H9 (cell line): ENCODE measurements at regions not wholly inside any gene's neighbourhood (a gene's known extent, or its start where the extent isn't known, plus 50 kb on each side); places are given as distances from the start of the nearest gene placed in this dataset.

Experiments
- DNase-seq: peaks from one replicate; pipeline ENCODE4 v3.0.0-alpha.2; 2017
- H2AFZ ChIP-seq: one replicate; pipeline ENCODE4 v1.6.1; 2013; ENCODE audit warnings: mild to moderate bottlenecking, low read length, control low read depth, moderate library complexity
- H2AK5ac ChIP-seq: 2 replicates; pipeline ENCODE4 v1.6.1; 2013; ENCODE audit warnings: low read length, control low read depth, mixed read lengths; ENCODE audit not compliant: insufficient read length
- H2BK120ac ChIP-seq: one replicate; pipeline ENCODE4 v1.6.1; 2013; ENCODE audit warnings: low read depth, mild to moderate bottlenecking, low read length, control low read depth, inconsistent platforms; ENCODE audit not compliant: poor library complexity, severe bottlenecking
- H2BK12ac ChIP-seq: 2 replicates; pipeline ENCODE4 v1.6.1; 2013; ENCODE audit warnings: low read length, control low read depth, mixed read lengths, low read depth; ENCODE audit not compliant: insufficient read length
- H2BK15ac ChIP-seq: 2 replicates; pipeline ENCODE4 v1.6.1; 2013; ENCODE audit warnings: low read depth, low read length, control low read depth
- H2BK20ac ChIP-seq: one replicate; pipeline ENCODE4 v1.6.1; 2013; ENCODE audit warnings: low read depth, mild to moderate bottlenecking, low read length, control low read depth, inconsistent platforms; ENCODE audit not compliant: poor library complexity, severe bottlenecking
- H2BK5ac ChIP-seq: 2 replicates; pipeline ENCODE4 v1.6.1; 2013; ENCODE audit warnings: low read length, control low read depth, mixed read lengths; ENCODE audit not compliant: insufficient read length
- H3K14ac ChIP-seq: 2 replicates; pipeline ENCODE4 v1.6.1; 2013; ENCODE audit warnings: low read length, control low read depth; ENCODE audit not compliant: insufficient read depth
- H3K18ac ChIP-seq: 2 replicates; pipeline ENCODE4 v1.6.1; 2013; ENCODE audit warnings: low read depth, mild to moderate bottlenecking, mixed read lengths, low read length, control low read depth; ENCODE audit not compliant: insufficient read length
- H3K23ac ChIP-seq: 2 replicates; pipeline ENCODE4 v1.6.1; 2013; ENCODE audit warnings: low read length, control low read depth, mixed read lengths, low read depth; ENCODE audit not compliant: insufficient read length
- H3K23me2 ChIP-seq: 2 replicates; pipeline ENCODE4 v1.6.1; 2013; ENCODE audit warnings: low read depth, mild to moderate bottlenecking, mixed read lengths, low read length, control low read depth; ENCODE audit not compliant: insufficient read length, poor library complexity, severe bottlenecking
- H3K27ac ChIP-seq: 2 replicates; pipeline ENCODE4 v1.5.1; 2013; ENCODE audit warnings: low read length, control low read depth, mixed read lengths, low read depth; ENCODE audit not compliant: insufficient read length
- H3K27me3 ChIP-seq: 2 replicates; pipeline ENCODE4 v1.6.1; 2013; ENCODE audit warnings: low read length, control low read depth, inconsistent platforms; ENCODE audit not compliant: insufficient read depth
- H3K4ac ChIP-seq: 2 replicates; pipeline ENCODE4 v1.6.1; 2013; ENCODE audit warnings: low read depth, mild to moderate bottlenecking, control low read depth, inconsistent platforms, low read length, moderate library complexity
- H3K4me1 ChIP-seq: 2 replicates; pipeline ENCODE4 v1.6.1; 2013; ENCODE audit warnings: low read length, control low read depth, inconsistent platforms; ENCODE audit not compliant: insufficient read depth
- H3K4me2 ChIP-seq: 2 replicates; pipeline ENCODE4 v1.6.1; 2013; ENCODE audit warnings: low read length, control low read depth, mixed read lengths; ENCODE audit not compliant: insufficient read length, insufficient read depth
- H3K56ac ChIP-seq: 2 replicates; pipeline ENCODE4 v1.6.1; 2013; ENCODE audit warnings: low read depth, mild to moderate bottlenecking, mixed read lengths, low read length, control low read depth; ENCODE audit not compliant: insufficient read length
- H3K79me1 ChIP-seq: 2 replicates; pipeline ENCODE4 v1.6.1; 2013; ENCODE audit warnings: low read depth, mild to moderate bottlenecking, moderate library complexity, low read length, control low read depth, inconsistent platforms; ENCODE audit not compliant: insufficient read depth, poor library complexity, severe bottlenecking
- H3K79me2 ChIP-seq: 2 replicates; pipeline ENCODE4 v1.6.1; 2013; ENCODE audit warnings: low read length, control low read depth, inconsistent platforms; ENCODE audit not compliant: insufficient read depth
- H3K9ac ChIP-seq: 2 replicates; pipeline ENCODE4 v1.6.1; 2013; ENCODE audit warnings: low read length, control low read depth, mixed read lengths; ENCODE audit not compliant: insufficient read length; ENCODE audit errors: extremely low read depth
- H3K9me3 ChIP-seq: one replicate; pipeline ENCODE4 v1.6.1; 2013; ENCODE audit warnings: low read depth, low read length, inconsistent platforms; ENCODE audit not compliant: control insufficient read depth
- H3T11ph ChIP-seq: one replicate; pipeline ENCODE4 v1.6.1; 2013; ENCODE audit warnings: mild to moderate bottlenecking, low read length, control low read depth, inconsistent platforms
- H4K20me1 ChIP-seq: one replicate; pipeline ENCODE4 v1.6.1; 2013; ENCODE audit not compliant: control insufficient read depth, insufficient read length, insufficient read depth
- H4K5ac ChIP-seq: 2 replicates; pipeline ENCODE4 v1.6.1; 2013; ENCODE audit warnings: low read depth, mild to moderate bottlenecking, mixed read lengths, low read length, control low read depth; ENCODE audit not compliant: insufficient read length
- H4K8ac ChIP-seq: replicated peaks from 2 replicates; pipeline ENCODE4 v1.6.1; 2013; ENCODE audit warnings: low read length, control low read depth, mixed read lengths, low read depth; ENCODE audit not compliant: insufficient read length
- H4K91ac ChIP-seq: 2 replicates; pipeline ENCODE4 v1.6.1; 2013; ENCODE audit warnings: low read depth, mild to moderate bottlenecking, moderate library complexity, mixed read lengths, low read length, control low read depth; ENCODE audit not compliant: insufficient read length
- H3K27ac Mint-ChIP-seq, 3 experiments: 2 replicates in 2 of 3; 3 replicates in 1 of 3; pipeline ENCODE4 v1.8.0; 2020 to 2021; ENCODE audit warnings: mixed read lengths in 3 of 3, mild to moderate bottlenecking in 1 of 3, moderate library complexity in 1 of 3
- H3K27me3 Mint-ChIP-seq: 2 replicates; pipeline ENCODE4 v1.8.0; 2021; ENCODE audit warnings: low read depth, mild to moderate bottlenecking, moderate library complexity, mixed read lengths
- H3K36me3 Mint-ChIP-seq, 3 experiments: 2 replicates in 2 of 3; 3 replicates in 1 of 3; pipeline ENCODE4 v1.8.0; 2020 to 2021; ENCODE audit warnings: low read depth in 3 of 3, mixed read lengths in 3 of 3; ENCODE audit not compliant: insufficient read depth in 1 of 3
- H3K4me1 Mint-ChIP-seq, 2 experiments: 2 replicates each; pipeline ENCODE4 v1.8.0; 2020; ENCODE audit warnings: mixed read lengths in 2 of 2
- H3K4me3 Mint-ChIP-seq, 2 experiments: 2 replicates in 1 of 2; 3 replicates in 1 of 2; pipeline ENCODE4 v1.8.0; 2020 to 2021; ENCODE audit warnings: mild to moderate bottlenecking in 2 of 2, mixed read lengths in 2 of 2, moderate library complexity in 1 of 2
- H3K9me3 Mint-ChIP-seq, 2 experiments: 2 replicates in 1 of 2; 3 replicates in 1 of 2; pipeline ENCODE4 v1.8.0; 2020; ENCODE audit warnings: mild to moderate bottlenecking in 2 of 2, mixed read lengths in 2 of 2, moderate library complexity in 1 of 2
- CTCF ChIP-seq: fragments of 200-600 bp; sonication (generic); conservative IDR thresholded peaks from 3 replicates; pipeline ENCODE4 v1.8.0; 2021; ENCODE audit warnings: antibody characterized with exemption, mild to moderate bottlenecking
- WGBS: extraction: QIAGEN DNeasy Blood & Tissue Kit; methylation state at CpG from one replicate; pipeline ENCODE4 v1.1.7; 2013; ENCODE audit warnings: missing lambda C conversion rate, low lambda C conversion rate, mixed read lengths; ENCODE audit not compliant: insufficient read length; ENCODE audit errors: extremely low coverage; 5-methylcytosine and 5-hydroxymethylcytosine counted together

GRCh38 chr10:63994371-63994770 lies 473.2 kb downstream of the REEP3 start:
- H2AK5ac ChIP-seq, result no peak overlapping the region
- H3K27ac ChIP-seq, result no peak overlapping the region
- H4K91ac ChIP-seq, result no peak overlapping the region
- no peak overlapping the region for H3K56ac ChIP-seq
- no peak overlapping the region for H4K5ac ChIP-seq
- WGBS, result no CpG with 5 or more reads among the region's 7 CpGs
- DNase-seq, result no peak
- H2BK15ac ChIP-seq, result no peak overlapping the region
- no peaks in the 10 kb centered on the region for H3K79me2 ChIP-seq
- no peaks in the 10 kb centered on the region for H3K79me1 ChIP-seq
- H3K27me3 ChIP-seq, result no peaks in the 10 kb centered on the region
- H2BK20ac ChIP-seq, result no peak overlapping the region
- H4K20me1 ChIP-seq, result no peaks in the 10 kb centered on the region
- no peak overlapping the region for H2BK120ac ChIP-seq
- no peak overlapping the region for H2AFZ ChIP-seq
- no peak overlapping the region for H3K9ac ChIP-seq
- H3K23ac ChIP-seq, result no peak overlapping the region
- H3K4me1 ChIP-seq, result no peaks in the 10 kb centered on the region
- Mint-ChIP-seq H3K27me3 (no peaks in the 10 kb centered on the region; the same call in none of the 2 replicates), H3K4me3 (no peak overlapping the region), H3K36me3 (peaks cover 0 to 6% (median 0%) of the 10 kb centered on the region in 3 experiments; a peak in 2 of 7 replicates), H3K4me1 (peaks cover 4 to 8% of the 10 kb centered on the region in 2 experiments; a peak in 2 of 4 replicates), H3K27ac (no peak overlapping the region), H3K9me3 (peaks cover 5 to 17% of the 10 kb centered on the region in 2 experiments; a peak in 4 of 5 replicates)
- no peaks in the 10 kb centered on the region for H3K23me2 ChIP-seq
- no peak overlapping the region for H3K14ac ChIP-seq
- peaks cover 19% of the 10 kb centered on the region for H3K9me3 ChIP-seq
- no peak overlapping the region for H3K4ac ChIP-seq
- H2BK5ac ChIP-seq, result no peak overlapping the region
- no peak overlapping the region for H2BK12ac ChIP-seq
- TF ChIP-seq CTCF, result no peak
- H4K8ac ChIP-seq, result no peak overlapping the region
- H3K4me2 ChIP-seq, result no peak overlapping the region
- no peak overlapping the region for H3K18ac ChIP-seq
- H3T11ph ChIP-seq, result no peak overlapping the region
